ENCODE measurements at regions not wholly inside any gene's neighbourhood (a gene's known extent, or its start where the extent isn't known, plus 50 kb on each side); places are given as distances from the start of the nearest gene placed in this dataset.

- ChIA-PET POLR2A (no interaction called here), CTCF (interaction anchor here (0.6 kb wide), 1 partner anchor 299 kb away, joined by 3 read pairs; no protein-coding TSS in a partner anchor)
- no peaks in the 10 kb centered on the region for H3K4me1 Mint-ChIP-seq
- no peak for DNase-seq (ENCODE audit: low spot score)
- TF ChIP-seq KAT7 (CRISPR knock-in tag; IDR thresholded peaks at IDR 0.05; ENCODE audit: borderline replicate concordance): no peak
- TF ChIP-seq, protein P1, sequence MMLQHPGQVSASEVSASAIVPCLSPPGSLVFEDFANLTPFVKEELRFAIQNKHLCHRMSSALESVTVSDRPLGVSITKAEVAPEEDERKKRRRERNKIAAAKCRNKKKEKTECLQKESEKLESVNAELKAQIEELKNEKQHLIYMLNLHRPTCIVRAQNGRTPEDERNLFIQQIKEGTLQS (CRISPR knock-in tag; conservative IDR thresholded peaks at IDR 0.05): no peak
- TF ChIP-seq ZNF121 (CRISPR knock-in tag; IDR thresholded peaks at IDR 0.05): no peak
- TF ChIP-seq TCF7 (CRISPR knock-in tag; IDR thresholded peaks at IDR 0.05; ENCODE audit: low read depth): no peak
- TF ChIP-seq ZNF416 (CRISPR knock-in tag; IDR thresholded peaks at IDR 0.05): no peak
- no peak for TF ChIP-seq RELA (CRISPR knock-in tag; IDR thresholded peaks at IDR 0.05; ENCODE audit: borderline replicate concordance)
- no peak overlapping the region for H3K4me3 Mint-ChIP-seq
- no peaks in the 10 kb centered on the region for H3K27me3 Mint-ChIP-seq (ENCODE audit: low read depth)
- ATAC-seq: no peak
- H3K36me3 Mint-ChIP-seq: no peaks in the 10 kb centered on the region
- no peak overlapping the region for H3K27ac Mint-ChIP-seq
- peaks cover 14% of the 10 kb centered on the region for H3K9me3 Mint-ChIP-seq
Observed at GRCh38 chr12:42885677-42886076, 296.1 kb upstream of the PRICKLE1 start.

DNA sequence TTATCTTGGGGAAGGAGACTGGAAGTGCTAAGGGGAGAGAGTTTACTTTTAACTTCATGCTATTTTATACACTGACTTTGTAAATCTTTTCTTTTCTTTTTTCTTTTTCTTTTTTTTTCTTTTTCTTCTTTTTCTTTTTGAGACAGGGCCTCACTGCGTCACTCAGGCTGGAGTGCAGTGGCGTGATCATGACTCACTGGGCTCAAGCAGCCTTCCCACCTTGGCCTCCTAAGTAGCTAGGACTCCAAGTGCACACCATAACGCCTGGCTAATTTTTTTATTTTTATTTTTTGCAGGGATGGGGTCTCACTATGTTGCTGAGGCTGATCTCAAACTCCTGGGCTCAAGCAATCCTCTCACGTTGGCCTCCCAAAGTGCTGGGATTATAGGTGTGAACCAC, 294.6 kb upstream of the PRICKLE1 start:
- Mint-ChIP-seq H3K4me1 (no peaks in the 10 kb centered on the region), H3K36me3 (no peaks in the 10 kb centered on the region; the same call in 1 of the 2 replicates), H3K9me3 (peaks cover 17% of the 10 kb centered on the region), H3K4me3 (no peak overlapping the region), H3K27me3 (ENCODE audit: low read depth) (no peaks in the 10 kb centered on the region), H3K27ac (no peak overlapping the region)
- DNase-seq (ENCODE audit: low spot score): no peak
- ATAC-seq: no peak
- TF ChIP-seq, protein P2, sequence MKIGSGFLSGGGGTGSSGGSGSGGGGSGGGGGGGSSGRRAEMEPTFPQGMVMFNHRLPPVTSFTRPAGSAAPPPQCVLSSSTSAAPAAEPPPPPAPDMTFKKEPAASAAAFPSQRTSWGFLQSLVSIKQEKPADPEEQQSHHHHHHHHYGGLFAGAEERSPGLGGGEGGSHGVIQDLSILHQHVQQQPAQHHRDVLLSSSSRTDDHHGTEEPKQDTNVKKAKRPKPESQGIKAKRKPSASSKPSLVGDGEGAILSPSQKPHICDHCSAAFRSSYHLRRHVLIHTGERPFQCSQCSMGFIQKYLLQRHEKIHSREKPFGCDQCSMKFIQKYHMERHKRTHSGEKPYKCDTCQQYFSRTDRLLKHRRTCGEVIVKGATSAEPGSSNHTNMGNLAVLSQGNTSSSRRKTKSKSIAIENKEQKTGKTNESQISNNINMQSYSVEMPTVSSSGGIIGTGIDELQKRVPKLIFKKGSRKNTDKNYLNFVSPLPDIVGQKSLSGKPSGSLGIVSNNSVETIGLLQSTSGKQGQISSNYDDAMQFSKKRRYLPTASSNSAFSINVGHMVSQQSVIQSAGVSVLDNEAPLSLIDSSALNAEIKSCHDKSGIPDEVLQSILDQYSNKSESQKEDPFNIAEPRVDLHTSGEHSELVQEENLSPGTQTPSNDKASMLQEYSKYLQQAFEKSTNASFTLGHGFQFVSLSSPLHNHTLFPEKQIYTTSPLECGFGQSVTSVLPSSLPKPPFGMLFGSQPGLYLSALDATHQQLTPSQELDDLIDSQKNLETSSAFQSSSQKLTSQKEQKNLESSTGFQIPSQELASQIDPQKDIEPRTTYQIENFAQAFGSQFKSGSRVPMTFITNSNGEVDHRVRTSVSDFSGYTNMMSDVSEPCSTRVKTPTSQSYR (CRISPR knock-in tag; IDR thresholded peaks at IDR 0.05): no peak
- CTCF ChIA-PET: no interaction called here
- POLR2A ChIA-PET: no interaction called here

- no peak for TF ChIP-seq RORB (CRISPR knock-in tag; IDR thresholded peaks at IDR 0.05)
- no peak for TF ChIP-seq ZNF512 (CRISPR knock-in tag; IDR thresholded peaks at IDR 0.05; ENCODE audit: borderline replicate concordance)
- no peak for TF ChIP-seq CREM (CRISPR knock-in tag; IDR thresholded peaks at IDR 0.05)
- no peaks in the 10 kb centered on the region for H3K27me3 Mint-ChIP-seq (ENCODE audit: low read depth)
Observed at GRCh38 chr12:42873401-42873800, 283.9 kb upstream of the PRICKLE1 start.

GRCh38 chr12:42871816-42872215, 282.3 kb upstream of the PRICKLE1 start:
- no peaks in the 10 kb centered on the region for H3K9me3 Mint-ChIP-seq
- no peak overlapping the region for H3K27ac Mint-ChIP-seq
- no peaks in the 10 kb centered on the region for H3K27me3 Mint-ChIP-seq (ENCODE audit: low read depth)
- ChIA-PET CTCF (no interaction called here), POLR2A (no interaction called here)
- no peak overlapping the region for H3K4me3 Mint-ChIP-seq
- no peak for DNase-seq (ENCODE audit: low spot score)
- ATAC-seq: no peak
- no peaks in the 10 kb centered on the region for H3K4me1 Mint-ChIP-seq
- H3K36me3 Mint-ChIP-seq: no peaks in the 10 kb centered on the region
- TF ChIP-seq MLX (CRISPR knock-in tag; IDR thresholded peaks at IDR 0.05) (no peak), ZNF671 (CRISPR knock-in tag; IDR thresholded peaks at IDR 0.05) (no peak), TP53 (CRISPR knock-in tag; IDR thresholded peaks at IDR 0.05) (no peak), ZNF232 (CRISPR knock-in tag; IDR thresholded peaks at IDR 0.05) (no peak), ZNF416 (CRISPR knock-in tag; IDR thresholded peaks at IDR 0.05) (no peak), FOXJ3 (CRISPR knock-in tag; IDR thresholded peaks at IDR 0.05; ENCODE audit: borderline replicate concordance) (no peak), ZNF317 (CRISPR knock-in tag; IDR thresholded peaks at IDR 0.05; ENCODE audit: borderline replicate concordance, low read depth) (no peak), JUN (CRISPR knock-in tag; IDR thresholded peaks at IDR 0.05) (no peak), EMX1 (CRISPR knock-in tag; IDR thresholded peaks at IDR 0.05) (no peak), TEAD1 (CRISPR knock-in tag; IDR thresholded peaks at IDR 0.05) (no peak), NR3C1 (CRISPR knock-in tag; conservative IDR thresholded peaks at IDR 0.05; ENCODE audit: low read depth) (no peak)
- TF ChIP-seq, protein P1 (CRISPR knock-in tag; conservative IDR thresholded peaks at IDR 0.05): no peak
- TF ChIP-seq, protein P3, sequence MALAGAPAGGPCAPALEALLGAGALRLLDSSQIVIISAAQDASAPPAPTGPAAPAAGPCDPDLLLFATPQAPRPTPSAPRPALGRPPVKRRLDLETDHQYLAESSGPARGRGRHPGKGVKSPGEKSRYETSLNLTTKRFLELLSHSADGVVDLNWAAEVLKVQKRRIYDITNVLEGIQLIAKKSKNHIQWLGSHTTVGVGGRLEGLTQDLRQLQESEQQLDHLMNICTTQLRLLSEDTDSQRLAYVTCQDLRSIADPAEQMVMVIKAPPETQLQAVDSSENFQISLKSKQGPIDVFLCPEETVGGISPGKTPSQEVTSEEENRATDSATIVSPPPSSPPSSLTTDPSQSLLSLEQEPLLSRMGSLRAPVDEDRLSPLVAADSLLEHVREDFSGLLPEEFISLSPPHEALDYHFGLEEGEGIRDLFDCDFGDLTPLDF (CRISPR knock-in tag; IDR thresholded peaks at IDR 0.05): no peak
- TF ChIP-seq, protein P4, sequence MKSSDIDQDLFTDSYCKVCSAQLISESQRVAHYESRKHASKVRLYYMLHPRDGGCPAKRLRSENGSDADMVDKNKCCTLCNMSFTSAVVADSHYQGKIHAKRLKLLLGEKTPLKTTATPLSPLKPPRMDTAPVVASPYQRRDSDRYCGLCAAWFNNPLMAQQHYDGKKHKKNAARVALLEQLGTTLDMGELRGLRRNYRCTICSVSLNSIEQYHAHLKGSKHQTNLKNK (CRISPR knock-in tag; IDR thresholded peaks at IDR 0.05): no peak
- TF ChIP-seq, protein P5, sequence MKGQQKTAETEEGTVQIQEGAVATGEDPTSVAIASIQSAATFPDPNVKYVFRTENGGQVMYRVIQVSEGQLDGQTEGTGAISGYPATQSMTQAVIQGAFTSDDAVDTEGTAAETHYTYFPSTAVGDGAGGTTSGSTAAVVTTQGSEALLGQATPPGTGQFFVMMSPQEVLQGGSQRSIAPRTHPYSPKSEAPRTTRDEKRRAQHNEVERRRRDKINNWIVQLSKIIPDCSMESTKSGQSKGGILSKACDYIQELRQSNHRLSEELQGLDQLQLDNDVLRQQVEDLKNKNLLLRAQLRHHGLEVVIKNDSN (CRISPR knock-in tag; IDR thresholded peaks at IDR 0.05): no peak

More at GRCh38 chr12:42873401-42873800, 283.9 kb upstream of the PRICKLE1 start:
- Mint-ChIP-seq H3K4me1 (no peaks in the 10 kb centered on the region), H3K27ac (no peak overlapping the region), H3K4me3 (no peak overlapping the region), H3K9me3 (peaks cover 7% of the 10 kb centered on the region; the same call in 1 of the 2 replicates), H3K36me3 (no peaks in the 10 kb centered on the region)
- no peak for DNase-seq (ENCODE audit: low spot score)
- POLR2A ChIA-PET: no interaction called here
- no peak for ATAC-seq
- CTCF ChIA-PET: no interaction called here

All from WTC11 (cell line).